ENCODE measurements at regions not wholly inside any gene's neighbourhood (a gene's known extent, or its start where the extent isn't known, plus 50 kb on each side); places are given as distances from the start of the nearest gene placed in this dataset. TPM values are rescaled to one million over a fixed set of nuclear protein-coding genes. Genes with fewer than 3 reads are reported as not detected.

- Histone ChIP-seq H3K14ac (ENCODE audit: low read length) (no peak overlapping the region), H3K27ac (replicated peaks; ENCODE audit: low read length) (no peak overlapping the region), H4K8ac (ENCODE audit: low read depth, low read length) (no peak overlapping the region), H2BK5ac (ENCODE audit: low read length) (no peak overlapping the region), H3K9ac (ENCODE audit: low read depth, low read length, poor library complexity) (no peak overlapping the region), H3K4me2 (ENCODE audit: insufficient read depth, low read length, poor library complexity, severe bottlenecking) (no peak overlapping the region), H3K9me3 (replicated peaks in 1 of 2; ENCODE audit: control insufficient read depth in 2 of 2, insufficient read depth in 1 of 2, low read depth in 1 of 2, low read length in 2 of 2) (no peaks in the 10 kb centered on the region), H4K91ac (ENCODE audit: low read depth, low read length, poor library complexity) (no peak overlapping the region), H2BK15ac (ENCODE audit: low read length) (no peak overlapping the region), H2BK12ac (ENCODE audit: low read length) (no peak overlapping the region), H3K79me1 (ENCODE audit: low read depth, low read length) (no peaks in the 10 kb centered on the region), H3K18ac (ENCODE audit: low read length) (no peak overlapping the region), H3K23ac (ENCODE audit: low read depth, low read length, poor library complexity) (no peak overlapping the region), H3K27me3 (ENCODE audit: control insufficient read depth in 3 of 3, insufficient read depth in 3 of 3, low read depth in 1 of 3, low read length in 3 of 3) (peaks cover 0 to 2% (median 0%) of the 10 kb centered on the region in 3 experiments), H3K4ac (ENCODE audit: low read length) (no peak overlapping the region), H2BK120ac (ENCODE audit: low read depth, low read length) (no peak overlapping the region), H2AK5ac (ENCODE audit: low read depth, low read length) (no peak overlapping the region), H3K36me3 (replicated peaks in 1 of 2; ENCODE audit: control insufficient read depth in 2 of 2, insufficient read depth in 2 of 2, low read length in 2 of 2) (no peaks in the 10 kb centered on the region), H3K4me3 (ENCODE audit: low read length in 2 of 2) (no peak overlapping the region), H2AFZ (ENCODE audit: low read length) (no peak overlapping the region), H3K4me1 (ENCODE audit: control insufficient read depth in 2 of 2, insufficient read depth in 1 of 2, low read depth in 1 of 2, low read length in 2 of 2) (no peaks in the 10 kb centered on the region)
- DNase-seq (ENCODE audit: low spot score) = no peak
Measured at GRCh38 chr7:24231493-24231892, 52.5 kb upstream of the NPY start.

DNA sequence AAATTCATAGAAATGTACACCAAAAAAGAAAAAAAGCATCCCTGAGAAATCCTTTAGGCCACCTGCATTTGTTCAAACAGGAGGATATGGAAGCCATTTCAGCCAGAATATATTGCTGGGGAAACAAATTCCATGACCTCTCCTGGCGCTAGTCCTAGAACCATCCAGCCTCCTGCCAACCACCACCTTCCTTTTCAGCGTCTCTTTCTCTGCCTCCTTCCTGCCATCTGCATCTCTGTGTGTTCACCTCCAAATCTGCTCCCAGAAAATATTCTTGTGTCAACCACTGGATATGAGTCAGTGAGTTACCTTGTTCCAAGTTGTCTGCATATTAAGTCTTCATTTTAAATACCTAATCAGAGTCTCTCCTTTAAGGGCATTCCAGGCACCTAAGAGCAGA is 50.6 kb upstream of the NPY start:
- H3K9me3 ChIP-seq (replicated peaks in 1 of 2; ENCODE audit: control insufficient read depth in 2 of 2, insufficient read depth in 1 of 2, low read depth in 1 of 2, low read length in 2 of 2) = no peaks in the 10 kb centered on the region
- DNase-seq (ENCODE audit: low spot score) = no peak
- H3K18ac ChIP-seq (ENCODE audit: low read length) = no peak overlapping the region
- H2BK15ac ChIP-seq (ENCODE audit: low read length) = no peak overlapping the region
- no peak overlapping the region for H3K9ac ChIP-seq (ENCODE audit: low read depth, low read length, poor library complexity)
- no peak overlapping the region for H2BK120ac ChIP-seq (ENCODE audit: low read depth, low read length)
- H3K4me3 ChIP-seq (ENCODE audit: low read length in 2 of 2) = no peak overlapping the region
- H3K4me1 ChIP-seq (ENCODE audit: control insufficient read depth in 2 of 2, insufficient read depth in 1 of 2, low read depth in 1 of 2, low read length in 2 of 2) = no peaks in the 10 kb centered on the region
- H4K8ac ChIP-seq (ENCODE audit: low read depth, low read length) = no peak overlapping the region
- H3K79me1 ChIP-seq (ENCODE audit: low read depth, low read length) = no peaks in the 10 kb centered on the region
- H3K27ac ChIP-seq (replicated peaks; ENCODE audit: low read length) = no peak overlapping the region
- no peak overlapping the region for H3K23ac ChIP-seq (ENCODE audit: low read depth, low read length, poor library complexity)
- H3K4me2 ChIP-seq (ENCODE audit: insufficient read depth, low read length, poor library complexity, severe bottlenecking) = no peak overlapping the region
- H2BK5ac ChIP-seq (ENCODE audit: low read length) = no peak overlapping the region
- H3K4ac ChIP-seq (ENCODE audit: low read length) = no peak overlapping the region
- H3K27me3 ChIP-seq (ENCODE audit: control insufficient read depth in 3 of 3, insufficient read depth in 3 of 3, low read depth in 1 of 3, low read length in 3 of 3) = peaks cover 0 to 2% (median 0%) of the 10 kb centered on the region in 3 experiments
- no peaks in the 10 kb centered on the region for H3K36me3 ChIP-seq (replicated peaks in 1 of 2; ENCODE audit: control insufficient read depth in 2 of 2, insufficient read depth in 2 of 2, low read length in 2 of 2)
- no peak overlapping the region for H3K14ac ChIP-seq (ENCODE audit: low read length)
- H2BK12ac ChIP-seq (ENCODE audit: low read length) = no peak overlapping the region
- H4K91ac ChIP-seq (ENCODE audit: low read depth, low read length, poor library complexity) = no peak overlapping the region
- no peak overlapping the region for H2AK5ac ChIP-seq (ENCODE audit: low read depth, low read length)
- no CpG with 5 or more reads among the region's 2 CpGs for WGBS, 2 donors (ENCODE audit: extremely low coverage in 2 of 2, insufficient read length in 2 of 2, insufficient replicate concordance in 1 of 2)
- H2AFZ ChIP-seq (ENCODE audit: low read length) = no peak overlapping the region

Small RNAs in the stretch of these regions (small RNA-seq; reads per million reads assigned to genes)
- not detected for gene RNA5SP228 (ENCODE audit: insufficient read depth)
